AG09309 (cell line): ENCODE measurements at regions not wholly inside any gene's neighbourhood (a gene's known extent, or its start where the extent isn't known, plus 50 kb on each side); places are given as distances from the start of the nearest gene placed in this dataset.
A peak's percentile ranks its signal among the peaks of the same experiment; 100 is the strongest.

Source experiments
- DNase-seq: peaks from one replicate; pipeline ENCODE4 v3.0.0-alpha.2; 2010; ENCODE audit warnings: low read depth
- H3K4me3 ChIP-seq: 2 replicates; pipeline ENCODE4 v1.5.1; 2011; ENCODE audit warnings: mild to moderate bottlenecking, low read depth, low read length, moderate library complexity; ENCODE audit not compliant: control insufficient read depth
- TF ChIP-seq, protein P1 (sequence below): IDR thresholded peaks from 2 replicates; pipeline ENCODE4 v1.5.1; 2011; ENCODE audit warnings: mild to moderate bottlenecking, low read depth, low read length, inconsistent platforms; ENCODE audit not compliant: insufficient read depth, control insufficient read depth; ENCODE audit errors: missing control alignments

DNA sequence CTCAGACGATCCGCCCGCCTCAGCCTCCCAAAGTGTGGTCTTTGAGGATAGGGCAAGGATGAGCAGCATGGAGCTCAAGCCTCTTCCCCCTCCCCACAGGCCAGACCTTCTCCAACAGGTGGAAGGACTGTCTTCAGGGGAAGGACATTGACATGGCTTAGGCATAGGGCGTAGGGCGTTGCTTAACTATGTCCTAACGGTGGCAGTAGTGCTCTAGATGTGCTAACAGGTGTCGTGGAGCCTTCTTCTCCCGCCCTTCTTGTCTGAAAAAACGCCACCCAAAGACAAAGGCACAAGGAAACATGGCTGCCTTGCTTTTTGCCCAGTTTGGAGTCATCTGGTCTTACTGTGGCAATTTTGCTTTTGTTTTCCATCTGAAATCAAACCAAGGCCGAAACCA lies 219.8 kb downstream of the OR13H1 start:
- peak overlapping the region; percentile 51 for H3K4me3 ChIP-seq
- DNase-seq = peak; percentile 83
- TF ChIP-seq, protein P1, sequence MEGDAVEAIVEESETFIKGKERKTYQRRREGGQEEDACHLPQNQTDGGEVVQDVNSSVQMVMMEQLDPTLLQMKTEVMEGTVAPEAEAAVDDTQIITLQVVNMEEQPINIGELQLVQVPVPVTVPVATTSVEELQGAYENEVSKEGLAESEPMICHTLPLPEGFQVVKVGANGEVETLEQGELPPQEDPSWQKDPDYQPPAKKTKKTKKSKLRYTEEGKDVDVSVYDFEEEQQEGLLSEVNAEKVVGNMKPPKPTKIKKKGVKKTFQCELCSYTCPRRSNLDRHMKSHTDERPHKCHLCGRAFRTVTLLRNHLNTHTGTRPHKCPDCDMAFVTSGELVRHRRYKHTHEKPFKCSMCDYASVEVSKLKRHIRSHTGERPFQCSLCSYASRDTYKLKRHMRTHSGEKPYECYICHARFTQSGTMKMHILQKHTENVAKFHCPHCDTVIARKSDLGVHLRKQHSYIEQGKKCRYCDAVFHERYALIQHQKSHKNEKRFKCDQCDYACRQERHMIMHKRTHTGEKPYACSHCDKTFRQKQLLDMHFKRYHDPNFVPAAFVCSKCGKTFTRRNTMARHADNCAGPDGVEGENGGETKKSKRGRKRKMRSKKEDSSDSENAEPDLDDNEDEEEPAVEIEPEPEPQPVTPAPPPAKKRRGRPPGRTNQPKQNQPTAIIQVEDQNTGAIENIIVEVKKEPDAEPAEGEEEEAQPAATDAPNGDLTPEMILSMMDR = peak; percentile 79

DNA sequence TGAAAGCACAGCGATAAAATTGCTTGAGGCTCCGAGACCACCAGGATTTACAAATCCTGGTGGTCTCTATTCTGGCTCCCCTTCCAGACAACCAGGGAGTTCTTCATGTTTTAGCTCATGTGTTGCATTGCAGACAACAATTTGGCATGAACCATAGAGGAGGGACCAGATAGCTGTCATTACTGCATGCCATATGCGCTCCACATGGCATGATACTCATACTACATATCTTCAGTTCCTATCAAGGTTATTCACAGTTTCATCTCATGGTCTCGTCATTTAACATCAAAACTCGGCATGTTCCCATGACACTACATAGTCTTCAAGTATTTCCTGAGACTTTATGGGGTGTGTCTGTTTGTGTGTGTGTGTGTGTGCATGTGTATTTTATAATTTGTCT lies 220.3 kb downstream of the OR13H1 start:
- peak overlapping the region; percentile 51 for H3K4me3 ChIP-seq
- no peak for DNase-seq

GRCh38 chrX:131778269-131779218 lies 234.7 kb downstream of the OR13H1 start:
- peak overlapping the region; percentile 61 for H3K4me3 ChIP-seq
- DNase-seq = no peak
- TF ChIP-seq, protein P1 = peak; percentile 58

More for the DNA sequence above, 220.3 kb downstream of the OR13H1 start:
- TF ChIP-seq, protein P1 = no peak

- TF ChIP-seq, protein P1 = no peak
- peak overlapping the region; percentile 61 for H3K4me3 ChIP-seq
- DNase-seq = no peak
Measured at GRCh38 chrX:131779306-131779705, 235.4 kb downstream of the OR13H1 start.

- TF ChIP-seq, protein P1 = no peak
- no peak overlapping the region for H3K4me3 ChIP-seq
- no peak for DNase-seq
Measured at GRCh38 chrX:131779741-131780140, 235.9 kb downstream of the OR13H1 start.

DNA sequence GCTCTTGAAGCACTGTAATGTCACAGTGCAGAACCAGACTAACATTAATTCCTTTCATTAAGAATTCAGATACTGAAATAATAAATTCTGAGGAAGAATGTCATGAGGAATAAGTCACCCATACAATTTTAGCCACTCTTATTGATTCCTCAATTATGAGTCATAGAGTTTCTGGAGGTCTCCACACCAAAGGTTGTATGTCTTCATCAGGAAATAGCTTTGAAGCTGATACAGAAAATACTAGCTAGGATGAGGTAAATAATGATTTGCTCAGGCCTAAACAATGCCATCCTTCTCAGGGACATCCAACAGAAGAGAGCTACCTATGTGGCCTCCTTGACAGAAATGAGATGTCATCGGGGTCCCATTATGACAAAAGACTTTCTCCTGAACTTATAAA lies 238.8 kb downstream of the OR13H1 start:
- DNase-seq = no peak
- H3K4me3 ChIP-seq = no peak overlapping the region
- TF ChIP-seq, protein P1 = no peak
